Naive thymus-derived CD4-positive, alpha-beta T cell (primary cell): ENCODE measurements at regions not wholly inside any gene's neighbourhood (a gene's known extent, or its start where the extent isn't known, plus 50 kb on each side); places are given as distances from the start of the nearest gene placed in this dataset.
"Not testable (repeated sequence)": the region's sequence is repeated elsewhere in the genome, so short reads cannot be mapped to it uniquely, and the experiment has no call there.

ENCODE experiments used
- ATAC-seq: fragments of 150-1000 bp; cut with Tn5 transposase; 2 replicates; pipeline ENCODE4 v1.10.0; 2021; ENCODE audit warnings: mild to moderate bottlenecking, moderate library complexity
- CTCF ChIA-PET: fragments of 350-600 bp; sonication (Branson Sonifier 250); formaldehyde crosslinking; loops from one replicate; lab custom pipeline; 2021; ENCODE audit warnings: antibody characterized with exemption; lab: Charles Lee
- POLR2A ChIA-PET: fragments of 350-600 bp; sonication (Branson Sonifier 250); formaldehyde crosslinking; loops from one replicate; lab custom pipeline; 2021; ENCODE audit warnings: antibody characterized with exemption, inconsistent platforms; lab: Charles Lee
- DNase-seq, 9 donors: peaks; one replicate each; pipeline versions ENCODE4 v3.0.0 to v3.0.0-alpha.2; 2020 to 2022; ENCODE audit warnings: mixed read lengths in 1 of 9
- H3K27ac ChIP-seq: one replicate; pipeline ENCODE4 v1.7.0; 2013; ENCODE audit warnings: mild to moderate bottlenecking, low read depth, low read length, moderate library complexity
- H3K27me3 ChIP-seq, 2 donors: one replicate each; pipeline ENCODE4 v1.7.0; 2013; ENCODE audit warnings: low read length in 2 of 2, mild to moderate bottlenecking in 2 of 2, moderate library complexity in 2 of 2; ENCODE audit not compliant: control insufficient read depth in 2 of 2, insufficient read depth in 2 of 2
- H3K36me3 ChIP-seq, 3 experiments: 1 replicate in 2 of 3; 2 replicates in 1 of 3; pipeline ENCODE4 v1.7.0; 2013; ENCODE audit warnings: low read length in 3 of 3, mild to moderate bottlenecking in 3 of 3, moderate library complexity in 1 of 3; ENCODE audit not compliant: insufficient read depth in 3 of 3, control insufficient read depth in 2 of 3
- H3K4me1 ChIP-seq, 2 donors: one replicate each; pipeline ENCODE4 v1.7.0; 2013; ENCODE audit warnings: low read length in 2 of 2, mild to moderate bottlenecking in 2 of 2, moderate library complexity in 1 of 2; ENCODE audit not compliant: control insufficient read depth in 2 of 2, insufficient read depth in 2 of 2
- H3K4me3 ChIP-seq: 2 replicates; pipeline ENCODE4 v1.7.0; 2013; ENCODE audit warnings: mild to moderate bottlenecking, low read length
- H3K9me3 ChIP-seq, 3 experiments: 1 replicate in 2 of 3; 2 replicates in 1 of 3; pipeline ENCODE4 v1.7.0; 2013; ENCODE audit warnings: low read length in 3 of 3; ENCODE audit not compliant: control insufficient read depth in 2 of 3
- H3K27ac Mint-ChIP-seq, 9 donors: one replicate each; pipeline ENCODE4 v1.8.0; 2020 to 2022; ENCODE audit warnings: mixed read lengths in 9 of 9, mild to moderate bottlenecking in 8 of 9, moderate library complexity in 5 of 9, inconsistent platforms in 2 of 9
- H3K27me3 Mint-ChIP-seq, 5 donors: one replicate each; pipeline ENCODE4 v1.8.0; 2021 to 2022; ENCODE audit warnings: mixed read lengths in 5 of 5, mild to moderate bottlenecking in 1 of 5
- H3K36me3 Mint-ChIP-seq, 5 donors: one replicate each; pipeline ENCODE4 v1.8.0; 2020 to 2022; ENCODE audit warnings: mixed read lengths in 5 of 5, mild to moderate bottlenecking in 3 of 5, inconsistent platforms in 1 of 5
- H3K4me1 Mint-ChIP-seq, 7 donors: one replicate each; pipeline ENCODE4 v1.8.0; 2020 to 2022; ENCODE audit warnings: mixed read lengths in 7 of 7, mild to moderate bottlenecking in 3 of 7, inconsistent platforms in 1 of 7
- H3K4me3 Mint-ChIP-seq, 10 donors: one replicate each; pipeline ENCODE4 v1.8.0; 2020 to 2022; ENCODE audit warnings: mild to moderate bottlenecking in 10 of 10, mixed read lengths in 10 of 10, moderate library complexity in 6 of 10, inconsistent platforms in 2 of 10
- H3K9me3 Mint-ChIP-seq, 11 donors: one replicate each; pipeline ENCODE4 v1.8.0; 2020 to 2022; ENCODE audit warnings: mixed read lengths in 11 of 11, mild to moderate bottlenecking in 4 of 11, inconsistent platforms in 1 of 11, moderate library complexity in 1 of 11
- intact Hi-C, 2 donors: fragments of 100-400 bp; cut with micrococcal nuclease; formaldehyde crosslinking; loops; one replicate each; pipeline ENCODE4 v1.15.1; 2023

GRCh38 chr6:82100763-82101162 lies 146.8 kb downstream of the IBTK start:
- H3K27me3 ChIP-seq, H3K27me3 Mint-ChIP-seq, H3K4me1 ChIP-seq, H3K4me3 ChIP-seq, intact Hi-C loops, H3K36me3 Mint-ChIP-seq, H3K4me3 Mint-ChIP-seq, H3K27ac Mint-ChIP-seq, ATAC-seq, H3K27ac ChIP-seq, H3K36me3 ChIP-seq, DNase-seq, H3K4me1 Mint-ChIP-seq, CTCF ChIA-PET, H3K9me3 ChIP-seq, POLR2A ChIA-PET: not testable (repeated sequence)
- peaks cover 2 to 16% (median 3%) of the 10 kb centered on the region in 11 donors for H3K9me3 Mint-ChIP-seq

GRCh38 chr6:82097676-82098075 lies 149.9 kb downstream of the IBTK start:
- Mint-ChIP-seq H3K27ac (no peak overlapping the region), H3K4me3 (no peak overlapping the region), H3K27me3 (peaks cover 0 to 11% (median 7%) of the 10 kb centered on the region in 5 donors), H3K4me1 (no peaks in the 10 kb centered on the region), H3K36me3 (no peaks in the 10 kb centered on the region), H3K9me3 (peaks cover 3 to 20% (median 3%) of the 10 kb centered on the region in 11 donors)
- H3K36me3 ChIP-seq = no peaks in the 10 kb centered on the region
- H3K9me3 ChIP-seq = no peaks in the 10 kb centered on the region
- intact Hi-C loops = no loop called here
- CTCF ChIA-PET = no interaction called here
- no peaks in the 10 kb centered on the region for H3K4me1 ChIP-seq
- H3K27me3 ChIP-seq = no peaks in the 10 kb centered on the region
- no peak overlapping the region for H3K4me3 ChIP-seq
- POLR2A ChIA-PET = no interaction called here
- H3K27ac ChIP-seq = no peak overlapping the region
- no peak for ATAC-seq
- no peak for DNase-seq

GRCh38 chr6:82095091-82095490 lies 152.5 kb downstream of the IBTK start:
- H3K4me1 ChIP-seq = no peaks in the 10 kb centered on the region
- Mint-ChIP-seq H3K27me3 (peaks cover 0 to 11% (median 7%) of the 10 kb centered on the region in 5 donors), H3K9me3 (peaks cover 0 to 13% (median 3%) of the 10 kb centered on the region in 11 donors), H3K4me3 (no peak overlapping the region), H3K4me1 (no peaks in the 10 kb centered on the region), H3K27ac (no peak overlapping the region), H3K36me3 (no peaks in the 10 kb centered on the region)
- no peaks in the 10 kb centered on the region for H3K27me3 ChIP-seq
- ATAC-seq = no peak
- intact Hi-C loops = no loop called here
- ChIA-PET POLR2A (no interaction called here), CTCF (no interaction called here)
- no peak overlapping the region for H3K27ac ChIP-seq
- no peak for DNase-seq
- H3K4me3 ChIP-seq = no peak overlapping the region
- no peaks in the 10 kb centered on the region for H3K9me3 ChIP-seq
- no peaks in the 10 kb centered on the region for H3K36me3 ChIP-seq

- Mint-ChIP-seq H3K36me3 (no peaks in the 10 kb centered on the region), H3K27me3 (peaks cover 0 to 11% (median 7%) of the 10 kb centered on the region in 5 donors), H3K4me3 (no peak overlapping the region), H3K9me3 (peaks cover 0 to 13% (median 3%) of the 10 kb centered on the region in 11 donors), H3K27ac (no peak overlapping the region), H3K4me1 (no peaks in the 10 kb centered on the region)
- no peaks in the 10 kb centered on the region for H3K36me3 ChIP-seq
- no peaks in the 10 kb centered on the region for H3K27me3 ChIP-seq
- no peak overlapping the region for H3K4me3 ChIP-seq
- POLR2A ChIA-PET = no interaction called here
- no peaks in the 10 kb centered on the region for H3K4me1 ChIP-seq
- CTCF ChIA-PET = no interaction called here
- intact Hi-C loops = no loop called here
- ATAC-seq (no peak), DNase-seq (no peak)
- no peak overlapping the region for H3K27ac ChIP-seq
- H3K9me3 ChIP-seq = no peaks in the 10 kb centered on the region
Observed at GRCh38 chr6:82094166-82094806, 153.3 kb downstream of the IBTK start.

- peaks cover 0 to 8% (median 3%) of the 10 kb centered on the region in 11 donors for H3K9me3 Mint-ChIP-seq
- H3K4me3 ChIP-seq = no peak overlapping the region
- no peak overlapping the region for H3K27ac ChIP-seq
- ATAC-seq (no peak), DNase-seq (no peak)
- H3K4me1 Mint-ChIP-seq = no peaks in the 10 kb centered on the region
- intact Hi-C loops = no loop called here
- H3K27me3 ChIP-seq = no peaks in the 10 kb centered on the region
- ChIA-PET CTCF (no interaction called here), POLR2A (no interaction called here)
- H3K36me3 ChIP-seq = no peaks in the 10 kb centered on the region
- no peaks in the 10 kb centered on the region for H3K4me1 ChIP-seq
- no peak overlapping the region for H3K4me3 Mint-ChIP-seq
- no peaks in the 10 kb centered on the region for H3K36me3 Mint-ChIP-seq
- H3K27ac Mint-ChIP-seq = no peak overlapping the region
- peaks cover 0 to 6% (median 0%) of the 10 kb centered on the region in 5 donors for H3K27me3 Mint-ChIP-seq
- no peaks in the 10 kb centered on the region for H3K9me3 ChIP-seq
Observed at GRCh38 chr6:82088978-82089771, 158.4 kb downstream of the IBTK start.

GRCh38 chr6:82086944-82087343 lies 160.6 kb downstream of the IBTK start:
- H3K27ac Mint-ChIP-seq = no peak overlapping the region
- no peak for ATAC-seq
- intact Hi-C loops = no loop called here
- no peaks in the 10 kb centered on the region for H3K36me3 ChIP-seq
- peaks cover 0 to 6% (median 0%) of the 10 kb centered on the region in 11 donors for H3K9me3 Mint-ChIP-seq
- H3K9me3 ChIP-seq = no peaks in the 10 kb centered on the region
- no peaks in the 10 kb centered on the region for H3K4me1 ChIP-seq
- ChIA-PET POLR2A (no interaction called here), CTCF (no interaction called here)
- DNase-seq = no peak
- H3K4me3 Mint-ChIP-seq = no peak overlapping the region
- H3K27ac ChIP-seq = no peak overlapping the region
- no peak overlapping the region for H3K4me3 ChIP-seq
- H3K4me1 Mint-ChIP-seq = no peaks in the 10 kb centered on the region
- no peaks in the 10 kb centered on the region for H3K36me3 Mint-ChIP-seq
- no peaks in the 10 kb centered on the region for H3K27me3 ChIP-seq
- peaks cover 0 to 5% (median 0%) of the 10 kb centered on the region in 5 donors for H3K27me3 Mint-ChIP-seq

GRCh38 chr6:82085701-82086100 lies 161.8 kb downstream of the IBTK start:
- H3K36me3 Mint-ChIP-seq = no peaks in the 10 kb centered on the region
- intact Hi-C loops = no loop called here
- no peaks in the 10 kb centered on the region for H3K9me3 Mint-ChIP-seq
- H3K27me3 Mint-ChIP-seq = peaks cover 0 to 5% (median 0%) of the 10 kb centered on the region in 5 donors
- Histone ChIP-seq H3K27ac (no peak overlapping the region), H3K4me1 (no peaks in the 10 kb centered on the region), H3K27me3 (no peaks in the 10 kb centered on the region), H3K4me3 (no peak overlapping the region), H3K9me3 (no peaks in the 10 kb centered on the region), H3K36me3 (no peaks in the 10 kb centered on the region)
- ChIA-PET CTCF (no interaction called here), POLR2A (no interaction called here)
- no peak overlapping the region for H3K27ac Mint-ChIP-seq
- no peaks in the 10 kb centered on the region for H3K4me1 Mint-ChIP-seq
- ATAC-seq = no peak
- no peak overlapping the region for H3K4me3 Mint-ChIP-seq
- no peak for DNase-seq
